B cell (primary cell): ENCODE measurements at regions not wholly inside any gene's neighbourhood (a gene's known extent, or its start where the extent isn't known, plus 50 kb on each side); places are given as distances from the start of the nearest gene placed in this dataset.

Source experiments
- ATAC-seq: fragments of 200-7000 bp; cut with Tn5 transposase; one replicate; pipeline ENCODE4 v1.10.0; 2021; ENCODE audit warnings: low read depth, mild to moderate bottlenecking, moderate number of reproducible peaks, moderate library complexity
- CTCF ChIA-PET: fragments of 350-600 bp; sonication (Branson Sonifier 250); formaldehyde crosslinking; loops from one replicate; lab custom pipeline; 2021; ENCODE audit warnings: antibody characterized with exemption, inconsistent platforms; lab: Charles Lee
- POLR2A ChIA-PET: fragments of 350-600 bp; sonication (Branson Sonifier 250); formaldehyde crosslinking; loops from one replicate; lab custom pipeline; 2021; ENCODE audit warnings: antibody characterized with exemption; lab: Charles Lee
- DNase-seq: peaks from one replicate; pipeline ENCODE4 v3.0.0; 2013
- H2AFZ ChIP-seq: 2 replicates; pipeline ENCODE4 v1.6.1; 2012; ENCODE audit warnings: mild to moderate bottlenecking, low read depth, low read length; ENCODE audit not compliant: insufficient read depth, poor library complexity, severe bottlenecking
- H3K27ac ChIP-seq, 2 donors: 1 replicate in 1 of 2; 2 replicates in 1 of 2; pipeline ENCODE4 v1.5.1; 2012 to 2013; ENCODE audit warnings: low read length in 2 of 2, mild to moderate bottlenecking in 2 of 2, moderate library complexity in 1 of 2
- H3K27me3 ChIP-seq, 4 experiments: fragments of 200-600 bp in 1 of 4; sonication (generic) in 1 of 4; replicated peaks in 1 of 4; 1 replicate in 2 of 4; 2 replicates in 2 of 4; pipeline versions ENCODE4 v1.6.1 to v1.7.0; 2013 to 2016; ENCODE audit warnings: low read length in 3 of 4, mild to moderate bottlenecking in 2 of 4, mixed read lengths in 1 of 4, moderate library complexity in 1 of 4; ENCODE audit not compliant: insufficient read depth in 4 of 4, control insufficient read depth in 3 of 4; ENCODE audit errors: control extremely low read depth in 1 of 4
- H3K36me3 ChIP-seq, 2 experiments: replicated peaks in 1 of 2; 1 replicate in 1 of 2; 2 replicates in 1 of 2; pipeline versions ENCODE4 v1.6.1 to v1.7.1; 2013; ENCODE audit warnings: low read length in 1 of 2; ENCODE audit not compliant: insufficient read depth in 2 of 2, control insufficient read depth in 1 of 2; ENCODE audit errors: control extremely low read depth in 1 of 2, extremely low read depth in 1 of 2
- H3K4me1 ChIP-seq, 2 donors: fragments of 200-600 bp in 1 of 2; sonication (generic) in 1 of 2; 1 replicate in 1 of 2; 2 replicates in 1 of 2; pipeline versions ENCODE4 v1.5.1 to v1.6.1; 2013 to 2017; ENCODE audit warnings: low read length in 2 of 2; ENCODE audit not compliant: control insufficient read depth in 2 of 2, insufficient read depth in 2 of 2
- H3K4me2 ChIP-seq: replicated peaks from 2 replicates; pipeline ENCODE3; 2012; ENCODE audit warnings: mild to moderate bottlenecking, low read depth, low read length; ENCODE audit not compliant: poor library complexity, severe bottlenecking
- H3K4me3 ChIP-seq, 5 experiments: fragments of 200-600 bp in 1 of 5; sonication (generic) in 1 of 5; 1 replicate in 3 of 5; 2 replicates in 2 of 5; pipeline versions ENCODE4 v1.5.1 to v1.7.0; 2011 to 2016; ENCODE audit warnings: low read length in 4 of 5, mild to moderate bottlenecking in 4 of 5, low read depth in 2 of 5, control low read depth in 1 of 5, moderate library complexity in 1 of 5; ENCODE audit not compliant: insufficient read depth in 1 of 5; ENCODE audit errors: control extremely low read depth in 1 of 5, extremely low read depth in 1 of 5
- H3K79me2 ChIP-seq: fragments of 200-600 bp; sonication (generic); one replicate; pipeline ENCODE4 v1.6.0; 2016; ENCODE audit warnings: low read length; ENCODE audit not compliant: control insufficient read depth, insufficient read depth
- H3K9ac ChIP-seq: fragments of 200-600 bp; sonication (generic); 2 replicates; pipeline ENCODE4 v1.6.1; 2017; ENCODE audit warnings: mild to moderate bottlenecking, low read length, moderate library complexity
- H3K9me3 ChIP-seq, 3 donors: one replicate each; pipeline versions ENCODE4 v1.6.1 to v1.7.1; 2013; ENCODE audit warnings: low read length in 2 of 3; ENCODE audit not compliant: control insufficient read depth in 2 of 3, insufficient read depth in 1 of 3; ENCODE audit errors: control extremely low read depth in 1 of 3
- H4K20me1 ChIP-seq: 2 replicates; pipeline ENCODE4 v1.6.0; 2012; ENCODE audit warnings: mild to moderate bottlenecking, low read length; ENCODE audit not compliant: insufficient read depth, control insufficient read depth, poor library complexity, severe bottlenecking
- H3K27ac Mint-ChIP-seq: one replicate; pipeline ENCODE4 v1.8.0; 2021; ENCODE audit warnings: mixed read lengths
- H3K27me3 Mint-ChIP-seq: one replicate; pipeline ENCODE4 v1.8.0; 2021; ENCODE audit warnings: mixed read lengths
- H3K4me1 Mint-ChIP-seq: one replicate; pipeline ENCODE4 v1.8.0; 2021; ENCODE audit warnings: mixed read lengths
- H3K4me3 Mint-ChIP-seq: one replicate; pipeline ENCODE4 v1.8.0; 2021; ENCODE audit warnings: mixed read lengths
- H3K9me3 Mint-ChIP-seq: one replicate; pipeline ENCODE4 v1.8.0; 2022; ENCODE audit warnings: mixed read lengths; ENCODE audit not compliant: insufficient read depth
- CTCF ChIP-seq: fragments of 200-600 bp; IDR thresholded peaks from one replicate; pipeline ENCODE4 v1.8.0; 2022; ENCODE audit warnings: antibody characterized with exemption, mild to moderate bottlenecking
- EZH2 ChIP-seq: IDR thresholded peaks from 2 replicates; pipeline ENCODE4 v1.6.1; 2012; ENCODE audit warnings: borderline replicate concordance, low read depth, mild to moderate bottlenecking, moderate library complexity, low read length; ENCODE audit not compliant: insufficient read depth, poor library complexity, severe bottlenecking
- WGBS: methylation state at CpG from one replicate; pipeline ENCODE4 v1.1.5; 2013; ENCODE audit warnings: missing lambda C conversion rate; ENCODE audit not compliant: insufficient coverage; 5-methylcytosine and 5-hydroxymethylcytosine counted together
- intact Hi-C: fragments of 100-400 bp; cut with micrococcal nuclease; formaldehyde crosslinking; loops from one replicate; pipeline ENCODE4 v1.10.0; 2022

- Mint-ChIP-seq H3K27ac (no peak overlapping the region), H3K4me1 (peaks cover 10% of the 10 kb centered on the region), H3K9me3 (peaks cover 4% of the 10 kb centered on the region), H3K27me3 (no peaks in the 10 kb centered on the region), H3K4me3 (no peak overlapping the region)
- intact Hi-C loops, result no loop called here
- Histone ChIP-seq H3K9ac (no peak overlapping the region), H3K4me2 (no peak overlapping the region), H3K27ac (no peak overlapping the region), H3K9me3 (no peaks in the 10 kb centered on the region), H3K27me3 (no peaks in the 10 kb centered on the region), H3K79me2 (no peaks in the 10 kb centered on the region), H2AFZ (no peak overlapping the region), H3K36me3 (no peaks in the 10 kb centered on the region), H4K20me1 (no peaks in the 10 kb centered on the region), H3K4me3 (no peak overlapping the region), H3K4me1 (peaks cover 5 to 9% of the 10 kb centered on the region in 2 donors)
- no peak for ATAC-seq
- TF ChIP-seq EZH2, result no peak
- no peak for TF ChIP-seq CTCF
- DNase-seq, result no peak
- WGBS, result 98% methylated on average over 13 of the region's 14 CpGs
- POLR2A ChIA-PET, result no interaction called here
- CTCF ChIA-PET, result no interaction called here
Observed at GRCh38 chr10:31694929-31695837, 233.4 kb downstream of the ARHGAP12 start.

- intact Hi-C loops, result no loop called here
- peaks cover 7% of the 10 kb centered on the region for H3K9me3 Mint-ChIP-seq
- H3K79me2 ChIP-seq, result no peaks in the 10 kb centered on the region
- DNase-seq (no peak), ATAC-seq (no peak)
- H2AFZ ChIP-seq, result no peak overlapping the region
- no peak overlapping the region for H3K27ac ChIP-seq
- POLR2A ChIA-PET, result no interaction called here
- no peaks in the 10 kb centered on the region for H3K27me3 ChIP-seq
- 95% methylated on average over 4 of the region's 6 CpGs for WGBS
- H3K36me3 ChIP-seq, result no peaks in the 10 kb centered on the region
- H3K27ac Mint-ChIP-seq, result no peak overlapping the region
- H3K4me1 Mint-ChIP-seq, result peaks cover 2% of the 10 kb centered on the region
- peaks cover 0 to 4% of the 10 kb centered on the region in 2 donors for H3K4me1 ChIP-seq
- no peak overlapping the region for H3K4me3 Mint-ChIP-seq
- no peaks in the 10 kb centered on the region for H4K20me1 ChIP-seq
- CTCF ChIA-PET, result no interaction called here
- no peak overlapping the region for H3K4me3 ChIP-seq
- H3K9ac ChIP-seq, result no peak overlapping the region
- H3K4me2 ChIP-seq, result no peak overlapping the region
- H3K27me3 Mint-ChIP-seq, result no peaks in the 10 kb centered on the region
- H3K9me3 ChIP-seq, result no peaks in the 10 kb centered on the region
- TF ChIP-seq EZH2 (no peak), CTCF (no peak)
Observed at GRCh38 chr10:31694126-31694685, 234.4 kb downstream of the ARHGAP12 start.
